GM21423 (cell line): ENCODE measurements at regions not wholly inside any gene's neighbourhood (a gene's known extent, or its start where the extent isn't known, plus 50 kb on each side); places are given as distances from the start of the nearest gene placed in this dataset.
"Not testable (repeated sequence)": the region's sequence is repeated elsewhere in the genome, so short reads cannot be mapped to it uniquely, and the experiment has no call there.

Experiments
- ATAC-seq: cut with Tn5 transposase; IDR thresholded peaks from one replicate; pipeline ENCODE4 v1.9.1; 2021; ENCODE audit warnings: mild to moderate bottlenecking, moderate library complexity; ENCODE audit not compliant: unreplicated experiment

DNA sequence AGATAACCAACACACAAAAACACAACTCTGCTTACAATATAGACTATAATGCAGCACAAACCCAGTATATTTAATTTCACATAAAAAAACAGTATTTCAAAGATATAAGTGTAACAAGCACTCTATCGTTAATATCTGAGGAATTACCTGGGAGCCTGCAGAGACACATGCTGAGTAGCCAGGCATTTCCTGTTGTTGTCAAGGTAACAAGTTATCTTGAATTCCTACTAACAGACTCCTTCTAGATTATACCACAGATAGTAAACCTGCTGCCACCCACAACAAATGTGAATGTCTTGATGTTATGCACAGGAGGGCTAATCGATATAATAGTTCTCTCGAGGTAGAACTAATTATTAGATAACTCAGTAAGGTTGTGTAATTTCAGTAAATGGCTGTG, 826.0 kb upstream of the PRR20A start:
- no peak for ATAC-seq

DNA sequence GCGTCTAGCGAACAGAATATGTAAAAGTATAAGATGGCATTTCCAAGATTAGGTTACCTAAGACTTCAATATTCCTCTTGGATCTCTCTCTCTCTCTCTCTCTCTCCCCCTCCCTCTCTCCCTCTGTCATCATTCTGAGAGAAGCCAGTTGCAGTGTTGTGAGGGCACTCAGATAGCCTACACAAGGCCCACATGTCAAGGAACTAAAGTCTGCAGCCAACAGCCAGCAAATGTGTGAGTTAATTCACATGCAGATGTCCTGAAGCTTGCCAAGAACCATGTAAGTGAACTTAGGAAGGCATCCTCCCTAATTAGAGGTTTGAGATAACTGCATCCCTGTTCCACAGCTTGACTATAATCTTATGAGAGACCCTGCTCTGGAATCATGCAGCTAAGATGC, 822.9 kb upstream of the PRR20A start:
- ATAC-seq = no peak

DNA sequence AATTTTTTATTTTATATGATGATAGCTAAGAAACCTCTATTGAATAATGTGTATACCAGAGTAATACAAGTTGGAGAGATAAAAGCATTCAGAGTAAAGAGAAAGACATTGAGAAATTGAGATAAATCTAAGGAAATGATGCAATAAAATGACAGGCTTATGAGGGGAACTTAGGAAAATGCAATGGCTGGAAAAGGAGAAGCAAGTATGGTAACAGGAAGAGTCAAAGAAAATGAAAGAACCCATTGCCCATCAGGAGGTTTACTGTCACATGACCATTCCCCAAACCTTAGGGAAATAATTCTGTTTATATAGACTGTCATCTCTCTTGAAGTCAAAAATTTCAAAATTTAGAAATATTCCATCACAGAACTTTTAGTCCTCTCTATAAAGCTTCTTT, 808.0 kb upstream of the PRR20A start:
- ATAC-seq = no peak

DNA sequence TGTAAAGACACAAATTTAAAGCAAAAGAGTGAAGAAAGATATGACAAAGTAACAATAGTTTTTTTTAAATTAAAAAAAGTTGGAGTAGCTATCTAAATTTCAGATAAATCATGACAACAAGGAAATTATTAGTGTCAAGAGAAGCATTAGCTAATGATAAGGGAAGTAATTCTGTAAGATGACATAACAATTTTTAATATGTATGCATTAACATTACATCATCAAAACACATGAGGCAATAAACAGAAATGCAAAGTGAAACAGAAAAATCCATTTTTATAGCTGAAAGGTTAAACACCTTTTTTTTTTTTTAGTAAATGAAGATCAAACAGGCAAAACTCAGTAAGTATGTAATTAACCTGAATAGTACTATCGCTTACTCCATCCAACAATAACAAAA, 804.9 kb upstream of the PRR20A start:
- ATAC-seq = no peak

DNA sequence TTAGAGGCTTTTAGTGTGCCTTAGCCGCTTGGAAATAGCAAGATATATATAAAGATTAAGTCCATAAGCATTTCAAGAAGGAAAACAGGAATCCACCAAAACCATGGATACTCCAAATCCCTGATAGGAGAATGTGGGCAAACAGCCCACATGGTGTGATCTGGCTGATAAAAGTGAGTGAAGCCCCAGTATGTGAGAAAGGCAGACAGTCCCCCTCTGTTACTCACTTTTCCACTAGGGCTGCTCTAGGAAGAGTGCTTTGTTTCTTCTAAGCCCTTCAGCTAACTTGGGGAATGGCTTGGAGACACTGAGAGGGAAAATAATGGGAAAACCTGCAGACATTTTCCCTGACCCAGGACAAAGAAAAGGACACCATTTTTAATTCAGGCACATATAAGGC, 802.3 kb upstream of the PRR20A start:
- ATAC-seq = no peak

DNA sequence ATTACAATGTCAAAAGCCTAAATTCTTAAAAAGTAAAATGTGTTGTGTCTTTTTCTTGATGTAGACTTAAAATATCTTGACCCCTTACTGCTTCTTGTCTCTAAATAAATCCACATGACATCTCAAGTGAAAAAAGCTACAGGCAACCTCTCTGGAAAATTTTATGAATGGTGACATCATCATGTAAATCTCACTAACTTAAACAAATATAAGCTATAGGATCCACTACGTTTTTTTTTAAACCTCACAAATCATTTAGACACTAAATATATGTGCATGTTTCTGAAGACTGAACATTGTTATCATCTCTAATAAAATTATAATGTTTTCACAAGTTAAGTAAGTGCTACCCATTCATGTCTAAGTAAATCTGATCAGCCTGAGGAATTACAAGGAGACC, 793.7 kb upstream of the PRR20A start:
- ATAC-seq = no peak

DNA sequence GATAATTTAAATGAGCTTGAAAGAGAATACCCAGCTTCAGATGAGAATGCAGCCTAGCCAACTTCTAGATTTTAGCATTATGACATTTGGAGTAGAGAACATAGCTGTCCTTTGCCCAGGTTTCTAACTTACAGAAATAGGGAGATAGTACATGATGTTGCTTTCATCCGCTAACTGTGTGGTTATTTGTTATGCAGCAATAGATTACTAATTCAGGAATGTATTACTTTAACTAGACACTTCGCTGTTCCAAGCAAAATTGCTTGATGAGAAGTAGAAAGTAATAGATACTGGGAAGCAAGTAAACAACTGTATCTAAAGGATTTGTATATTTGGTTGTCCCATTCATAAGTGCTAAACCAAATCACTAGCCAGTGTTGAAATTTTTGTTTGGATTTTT, 790.9 kb upstream of the PRR20A start:
- ATAC-seq = no peak

DNA sequence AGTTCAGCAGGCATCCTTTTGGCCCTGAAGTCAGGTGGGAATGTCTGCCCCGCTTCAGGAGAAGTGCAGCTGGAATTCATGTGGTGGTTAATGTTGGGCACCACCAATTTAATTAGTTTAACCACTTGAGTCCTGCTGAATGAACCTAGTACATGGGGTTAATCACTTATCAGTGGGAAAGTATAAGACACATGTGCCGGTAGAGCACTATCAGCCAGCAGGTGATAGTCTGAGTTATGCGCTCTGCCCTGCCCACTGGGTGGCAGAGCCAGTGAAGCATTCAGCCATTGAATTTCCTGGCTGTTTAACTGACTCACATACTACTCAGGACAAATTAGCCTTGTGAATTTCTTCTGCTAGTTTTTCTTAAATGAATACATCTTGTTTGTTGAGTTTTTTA, 789.7 kb upstream of the PRR20A start:
- ATAC-seq = no peak

DNA sequence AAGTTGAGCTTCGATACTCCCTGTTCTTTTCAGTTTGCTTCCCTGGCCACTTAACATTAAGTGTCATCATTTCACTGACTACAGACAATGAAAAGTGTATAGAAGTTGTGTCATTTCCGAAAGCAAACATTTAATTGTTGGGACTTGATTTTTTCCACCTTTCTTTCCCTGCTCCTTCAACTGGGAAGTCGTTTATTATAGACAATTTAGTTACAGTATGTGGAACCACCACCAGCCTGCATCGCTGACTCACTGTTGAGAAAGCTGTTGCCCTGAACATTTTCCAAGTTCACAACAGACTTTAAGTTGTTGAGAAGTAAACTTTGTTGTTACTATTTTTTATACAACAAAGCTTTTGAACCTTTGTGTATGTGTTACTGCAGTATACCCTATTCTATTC, 788.4 kb upstream of the PRR20A start:
- no peak for ATAC-seq

DNA sequence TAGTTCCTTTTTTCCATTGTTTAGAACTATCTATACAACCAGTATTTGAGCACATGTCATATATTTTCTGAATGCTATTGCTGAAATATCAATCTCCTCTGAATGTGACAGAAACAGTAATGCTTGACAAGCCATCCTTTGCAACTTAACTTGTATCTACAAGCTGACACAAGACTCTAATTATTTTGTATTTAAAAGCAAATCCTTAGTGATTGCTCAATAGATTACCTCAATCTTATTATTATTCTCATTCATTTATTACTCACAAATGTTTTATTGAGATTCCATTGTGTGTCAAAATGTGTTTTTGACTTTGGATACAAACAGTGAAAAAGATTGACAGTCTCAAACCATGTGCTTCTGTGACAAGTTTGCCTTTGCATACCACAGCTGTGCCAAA, 787.8 kb upstream of the PRR20A start:
- ATAC-seq = no peak

DNA sequence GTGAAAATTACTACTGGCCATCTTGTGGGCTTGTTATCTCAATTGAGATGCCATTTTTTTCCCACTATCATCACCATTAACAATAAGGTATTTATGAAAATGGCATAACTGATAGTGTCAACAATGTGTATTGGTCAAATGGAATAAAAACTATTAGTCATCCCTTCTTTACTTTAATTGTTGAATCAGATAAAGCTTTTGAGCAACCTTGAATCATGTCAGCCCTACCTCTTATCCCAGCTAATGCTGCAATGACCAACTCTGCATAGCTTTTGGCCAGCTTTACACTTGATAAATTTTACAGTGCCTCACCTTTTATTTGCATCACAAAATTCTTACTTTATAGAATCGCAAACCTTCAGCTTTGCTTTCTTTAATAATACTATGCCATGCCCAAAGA, 784.0 kb upstream of the PRR20A start:
- ATAC-seq = no peak

DNA sequence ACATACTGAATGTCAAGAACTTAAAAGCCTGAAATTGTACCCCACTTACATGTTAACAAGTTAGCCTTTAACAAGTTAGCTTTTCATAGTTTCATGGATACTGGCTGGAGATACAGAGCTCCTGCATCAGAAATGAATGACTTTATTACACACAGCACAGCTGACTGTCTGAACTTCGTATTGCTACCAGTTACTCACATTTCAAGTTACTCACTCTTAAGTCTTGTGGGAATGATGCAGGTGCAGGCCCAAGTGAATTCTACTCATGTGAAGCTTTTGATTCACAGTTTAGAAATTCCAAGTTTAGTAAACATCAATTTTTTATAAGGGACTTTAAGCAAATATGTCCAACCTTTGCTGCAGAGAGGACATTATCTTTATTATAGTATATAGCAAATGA, 762.2 kb upstream of the PRR20A start:
- ATAC-seq = no peak

DNA sequence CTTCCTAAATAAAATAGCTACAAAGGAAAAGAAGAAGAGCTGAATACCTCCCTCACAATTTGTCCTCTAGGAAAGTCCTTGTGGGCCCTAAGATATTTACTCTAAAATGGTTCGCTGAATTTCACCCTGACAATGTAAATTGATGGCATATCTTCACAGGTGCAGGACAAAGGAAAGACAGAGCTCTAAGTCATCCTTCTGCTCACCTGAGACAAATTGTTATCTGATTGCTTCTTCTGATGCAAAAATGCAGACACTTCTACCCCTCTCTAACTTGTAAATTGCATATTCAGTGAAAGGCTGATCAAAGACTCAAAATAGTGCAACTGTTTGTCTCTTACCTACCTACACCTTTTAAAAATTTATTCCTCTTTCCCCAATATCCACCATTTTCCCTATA, 747.2 kb upstream of the PRR20A start:
- no peak for ATAC-seq

DNA sequence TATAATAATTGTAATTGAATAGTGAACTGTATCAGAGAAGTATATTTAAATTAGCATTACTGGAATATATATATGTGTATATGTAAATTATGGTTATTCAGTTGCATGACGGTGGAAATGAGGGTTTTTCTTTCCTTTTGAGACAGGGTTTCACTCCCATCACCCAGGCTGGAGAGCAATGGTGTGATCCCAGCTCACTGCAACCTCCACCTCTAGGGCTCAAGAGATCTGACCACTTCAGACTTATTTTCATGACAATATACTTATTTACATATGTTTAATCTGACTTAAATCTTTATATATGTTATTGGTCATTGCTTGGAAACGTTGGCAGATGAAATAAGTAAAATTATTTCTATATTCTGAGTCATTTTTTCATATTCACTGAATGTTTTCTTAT, 744.4 kb upstream of the PRR20A start:
- ATAC-seq = no peak

DNA sequence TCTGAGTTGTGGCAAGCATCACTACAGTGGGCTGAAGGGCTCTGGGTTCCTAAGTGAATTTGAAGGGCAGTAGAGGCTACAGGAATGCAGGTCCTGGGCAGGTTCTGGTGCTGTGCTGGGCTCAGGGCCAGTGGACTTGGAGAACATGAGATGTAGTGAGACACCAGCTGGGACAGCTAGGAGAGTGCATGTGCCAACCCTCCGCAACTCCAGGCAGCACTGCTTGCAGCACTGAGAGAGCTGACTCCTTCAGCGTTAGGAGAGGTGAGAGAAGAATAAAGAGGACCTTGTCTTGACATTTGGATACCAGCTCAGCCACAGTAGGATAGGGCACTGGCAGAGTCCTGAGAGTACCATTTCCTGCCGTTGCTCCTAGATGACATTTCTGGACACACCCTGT, 739.9 kb upstream of the PRR20A start:
- ATAC-seq = no peak

DNA sequence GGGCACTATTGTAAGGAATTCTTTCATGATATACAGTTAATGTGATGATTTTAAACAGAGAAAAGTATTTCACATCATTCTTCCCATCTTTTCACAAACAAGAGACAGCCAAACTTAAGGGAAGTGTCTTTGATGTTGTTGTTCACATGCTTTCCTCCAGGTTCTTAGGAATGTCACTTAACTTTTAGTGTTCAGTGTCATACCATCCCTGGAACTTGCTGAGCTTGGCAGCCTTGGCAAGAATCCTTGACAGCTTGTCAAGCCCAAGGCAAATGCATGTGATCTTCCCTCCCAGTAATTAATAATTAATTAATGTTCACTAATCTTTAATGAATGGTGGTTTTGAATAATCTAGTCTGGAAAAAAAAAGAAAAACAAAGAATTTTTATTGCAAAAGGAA, 727.9 kb upstream of the PRR20A start:
- ATAC-seq = no peak

DNA sequence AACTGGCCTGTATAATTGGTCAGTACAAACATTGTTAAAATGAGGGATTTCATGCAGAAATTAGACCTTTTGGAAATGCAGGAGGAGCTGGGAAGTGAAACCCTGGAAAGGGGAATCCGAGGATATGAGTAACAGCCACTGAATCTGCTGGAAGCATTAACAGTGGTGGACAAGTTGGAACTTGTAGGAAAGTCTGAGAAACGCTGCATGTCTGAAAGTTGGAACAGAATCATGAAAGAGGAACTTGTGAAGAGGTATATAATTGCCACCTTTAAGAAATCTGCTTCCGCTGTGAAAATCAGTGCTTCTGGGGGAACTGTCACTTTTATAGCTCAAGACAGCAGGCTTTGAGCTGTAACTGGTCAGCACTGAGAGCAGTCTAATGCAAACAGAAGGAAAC, 716.5 kb upstream of the PRR20A start:
- ATAC-seq = no peak

DNA sequence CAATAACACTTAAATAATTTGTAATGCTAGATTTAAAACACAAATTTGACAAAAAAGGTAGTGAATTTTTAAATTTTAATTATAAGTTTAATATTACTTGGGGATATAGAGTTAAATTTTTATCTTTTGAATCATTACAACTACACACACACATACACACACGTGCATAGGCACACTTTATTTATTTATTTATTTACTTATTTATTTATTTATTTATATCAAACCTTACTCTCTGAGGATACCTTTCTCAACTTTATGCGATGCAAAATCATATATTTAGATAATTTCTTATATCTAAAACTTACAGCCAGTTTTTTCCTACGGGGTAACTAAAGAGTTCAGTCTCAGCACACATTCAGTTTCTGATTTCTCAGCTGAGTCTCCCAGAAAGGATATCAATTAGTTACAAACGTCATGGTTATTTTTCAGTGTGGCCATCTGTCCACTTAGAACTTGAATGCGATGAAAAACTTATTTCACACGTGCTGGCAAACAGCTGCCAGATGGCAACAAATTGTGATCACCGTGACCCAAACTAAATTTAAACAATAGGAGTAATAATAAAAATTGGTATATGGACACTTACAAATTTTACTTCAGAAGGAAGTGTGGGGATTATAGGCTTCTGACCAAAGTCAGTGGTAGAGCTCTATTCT, 683.1 kb upstream of the PRR20A start:
- no peak for ATAC-seq

DNA sequence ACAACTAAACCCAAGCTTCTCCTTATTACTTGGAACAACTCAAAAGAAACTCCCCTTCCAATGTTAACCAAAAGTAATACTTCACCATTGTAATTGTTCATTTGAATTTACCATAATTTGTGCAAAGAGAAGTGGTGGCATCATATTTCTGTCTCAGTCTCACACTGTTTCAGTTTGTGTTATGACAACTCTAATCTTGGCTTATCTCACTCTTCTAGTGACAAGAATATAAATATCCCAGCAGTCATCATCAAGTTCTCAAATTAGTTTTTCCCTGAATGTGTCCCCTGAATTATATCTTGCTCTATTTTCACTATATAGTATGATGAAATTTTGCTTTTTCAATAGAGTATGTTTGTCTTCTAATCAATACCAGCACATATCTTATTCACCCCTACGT, 681.4 kb upstream of the PRR20A start:
- ATAC-seq = no peak

DNA sequence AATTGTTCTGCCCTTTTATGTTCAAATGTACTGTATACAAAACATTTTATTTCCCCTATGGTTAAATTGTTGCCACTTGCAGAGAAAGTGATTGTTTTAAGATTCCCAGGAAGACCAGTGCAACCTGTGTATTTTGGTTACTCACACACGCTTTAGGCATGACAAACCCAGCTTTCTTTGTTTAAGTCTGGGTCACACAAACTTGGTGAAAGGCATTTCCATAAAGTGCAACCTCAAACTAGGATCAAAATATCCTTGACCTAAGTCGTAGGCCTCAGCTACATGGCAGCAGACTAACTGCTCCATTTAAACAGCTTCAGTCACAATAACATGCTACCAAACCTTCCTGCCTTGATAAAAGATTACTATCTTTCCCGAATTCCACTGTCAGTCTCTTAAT, 639.0 kb upstream of the PRR20A start:
- ATAC-seq = no peak

DNA sequence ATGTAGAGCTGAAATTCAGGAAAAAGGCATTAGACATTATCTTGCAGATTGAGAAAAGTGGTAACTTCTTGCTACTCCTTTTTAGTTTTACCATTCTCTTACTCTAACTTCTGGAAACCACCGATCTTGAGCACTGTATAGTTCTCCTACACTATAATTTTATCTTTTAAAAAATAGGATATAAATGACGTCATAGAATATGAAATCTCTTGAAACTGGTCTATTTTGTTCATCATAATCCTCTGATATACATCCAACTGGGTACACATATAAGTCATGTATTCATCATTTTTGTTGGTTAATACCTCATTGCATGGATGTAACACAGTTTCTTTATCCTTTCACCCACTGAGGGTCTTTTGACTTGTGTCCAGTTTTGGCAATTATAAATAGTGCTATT, 629.9 kb upstream of the PRR20A start:
- no peak for ATAC-seq

DNA sequence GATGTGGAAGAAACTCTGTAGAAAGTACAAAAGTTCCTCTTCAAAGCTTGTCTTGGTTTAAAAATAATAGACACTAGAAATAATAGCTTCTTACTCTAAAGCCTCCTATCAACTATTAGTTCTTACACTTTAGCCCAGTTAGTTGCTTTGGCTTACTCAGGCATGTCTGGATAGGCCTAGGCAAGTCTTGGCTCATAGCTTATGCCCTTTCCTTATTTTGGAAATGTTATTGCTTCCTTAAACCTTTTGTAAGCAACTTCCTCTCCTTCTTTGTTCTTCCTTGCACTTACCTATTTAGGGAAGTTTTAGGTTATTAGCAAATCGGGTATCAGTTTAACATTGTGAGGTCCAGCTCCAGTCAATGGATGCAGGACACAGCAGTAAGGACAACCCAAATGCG, 628.4 kb upstream of the PRR20A start:
- not testable (repeated sequence) for ATAC-seq

DNA sequence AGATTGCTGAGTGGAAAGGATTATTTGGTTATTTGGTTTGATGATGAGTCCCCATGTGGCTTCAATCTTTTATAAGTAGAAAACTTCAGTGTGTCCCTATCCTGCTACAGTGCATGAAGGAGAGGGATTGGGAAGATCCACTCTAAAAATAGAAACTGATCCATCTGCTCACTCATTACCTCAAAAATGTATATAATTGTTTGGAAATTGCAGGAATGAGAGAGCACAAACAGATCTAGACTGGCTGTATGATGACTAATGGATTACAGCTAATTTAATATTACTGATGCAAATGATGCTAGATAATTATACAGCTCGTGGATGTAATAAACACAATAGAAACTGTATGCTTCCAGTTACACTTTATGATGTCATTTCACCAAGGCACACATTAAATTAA, 625.3 kb upstream of the PRR20A start:
- no peak for ATAC-seq
